Activated CD4-positive, alpha-beta memory T cell treated with anti-CD3 and anti-CD28 coated beads for 36 hours (primary cell): ENCODE measurements at regions not wholly inside any gene's neighbourhood (a gene's known extent, or its start where the extent isn't known, plus 50 kb on each side); places are given as distances from the start of the nearest gene placed in this dataset.

ENCODE experiments used
- CTCF ChIA-PET: fragments of 350-600 bp; sonication (Branson Sonifier 250); formaldehyde crosslinking; loops from one replicate; lab custom pipeline; 2021; ENCODE audit warnings: antibody characterized with exemption, inconsistent platforms; lab: Charles Lee
- POLR2A ChIA-PET: fragments of 350-600 bp; sonication (Branson Sonifier 250); formaldehyde crosslinking; loops from one replicate; lab custom pipeline; 2021; ENCODE audit warnings: antibody characterized with exemption; lab: Charles Lee
- DNase-seq: peaks from one replicate; pipeline ENCODE4 v3.0.0-alpha.2; 2020
- H3K27ac Mint-ChIP-seq: one replicate; pipeline ENCODE4 v1.8.0; 2021; ENCODE audit warnings: mixed read lengths
- H3K27me3 Mint-ChIP-seq: one replicate; pipeline ENCODE4 v1.8.0; 2021; ENCODE audit warnings: mixed read lengths
- H3K36me3 Mint-ChIP-seq: one replicate; pipeline ENCODE4 v1.8.0; 2021; ENCODE audit warnings: mixed read lengths
- H3K4me1 Mint-ChIP-seq: one replicate; pipeline ENCODE4 v1.8.0; 2021; ENCODE audit warnings: low read depth, mixed read lengths
- H3K4me3 Mint-ChIP-seq: one replicate; pipeline ENCODE4 v1.8.0; 2021; ENCODE audit warnings: mild to moderate bottlenecking, mixed read lengths
- H3K9me3 Mint-ChIP-seq: one replicate; pipeline ENCODE4 v1.8.0; 2021; ENCODE audit warnings: mixed read lengths
- intact Hi-C: fragments of 100-400 bp; cut with micrococcal nuclease; formaldehyde crosslinking; loops from one replicate; pipeline ENCODE4 v1.15.1; 2023

GRCh38 chrX:13254076-13254785, 65.6 kb downstream of the ATXN3L start:
- no peaks in the 10 kb centered on the region for H3K36me3 Mint-ChIP-seq
- POLR2A ChIA-PET: no interaction called here
- no peaks in the 10 kb centered on the region for H3K9me3 Mint-ChIP-seq
- no peak overlapping the region for H3K4me3 Mint-ChIP-seq
- CTCF ChIA-PET: no interaction called here
- peaks cover 54% of the 10 kb centered on the region for H3K4me1 Mint-ChIP-seq
- H3K27ac Mint-ChIP-seq: no peak overlapping the region
- peak; percentile 28 for DNase-seq
- intact Hi-C loops: loop anchor here (2.0 to 10.0 kb wide), 3 partner anchors 121 to 231 kb away; no protein-coding TSS in a partner anchor
- no peaks in the 10 kb centered on the region for H3K27me3 Mint-ChIP-seq

GRCh38 chrX:13253223-13253622, 66.6 kb downstream of the ATXN3L start:
- intact Hi-C loops: loop anchor here (10.0 kb wide), 2 partner anchors 122 to 232 kb away; no protein-coding TSS in a partner anchor
- Mint-ChIP-seq H3K36me3 (no peaks in the 10 kb centered on the region), H3K27ac (no peak overlapping the region), H3K4me1 (peaks cover 57% of the 10 kb centered on the region), H3K9me3 (no peaks in the 10 kb centered on the region), H3K4me3 (no peak overlapping the region), H3K27me3 (no peaks in the 10 kb centered on the region)
- CTCF ChIA-PET: no interaction called here
- DNase-seq: no peak
- POLR2A ChIA-PET: no interaction called here

- Mint-ChIP-seq H3K9me3 (no peaks in the 10 kb centered on the region), H3K36me3 (no peaks in the 10 kb centered on the region), H3K4me3 (no peak overlapping the region), H3K27ac (no peak overlapping the region), H3K27me3 (no peaks in the 10 kb centered on the region), H3K4me1 (peaks cover 56% of the 10 kb centered on the region)
- intact Hi-C loops: loop anchor here (10.0 kb wide), 2 partner anchors 122 to 232 kb away; no protein-coding TSS in a partner anchor
- ChIA-PET CTCF (no interaction called here), POLR2A (no interaction called here)
- DNase-seq: no peak
Observed at GRCh38 chrX:13252726-13253125, 67.1 kb downstream of the ATXN3L start.

GRCh38 chrX:13250826-13251580, 68.8 kb downstream of the ATXN3L start:
- ChIA-PET CTCF (no interaction called here), POLR2A (no interaction called here)
- Mint-ChIP-seq H3K9me3 (no peaks in the 10 kb centered on the region), H3K27me3 (no peaks in the 10 kb centered on the region), H3K27ac (no peak overlapping the region), H3K4me3 (no peak overlapping the region), H3K36me3 (no peaks in the 10 kb centered on the region), H3K4me1 (peaks cover 46% of the 10 kb centered on the region)
- intact Hi-C loops: loop anchor here (10.0 kb wide), 2 partner anchors 124 to 234 kb away; no protein-coding TSS in a partner anchor
- no peak for DNase-seq

- ChIA-PET CTCF (no interaction called here), POLR2A (no interaction called here)
- Mint-ChIP-seq H3K36me3 (no peaks in the 10 kb centered on the region), H3K4me1 (peaks cover 29% of the 10 kb centered on the region), H3K27me3 (no peaks in the 10 kb centered on the region), H3K27ac (no peak overlapping the region), H3K9me3 (no peaks in the 10 kb centered on the region), H3K4me3 (no peak overlapping the region)
- no peak for DNase-seq
- intact Hi-C loops: no loop called here
Observed at GRCh38 chrX:13248867-13249486, 70.9 kb downstream of the ATXN3L start.

- intact Hi-C loops: no loop called here
- no peaks in the 10 kb centered on the region for H3K4me1 Mint-ChIP-seq
- POLR2A ChIA-PET: interaction anchor here (0.7 kb wide), 1 partner anchor 301 kb away, joined by 3 read pairs; no protein-coding TSS in a partner anchor
- no peak for DNase-seq
- no peaks in the 10 kb centered on the region for H3K27me3 Mint-ChIP-seq
- no peak overlapping the region for H3K4me3 Mint-ChIP-seq
- no peaks in the 10 kb centered on the region for H3K9me3 Mint-ChIP-seq
- H3K27ac Mint-ChIP-seq: no peak overlapping the region
- H3K36me3 Mint-ChIP-seq: no peaks in the 10 kb centered on the region
- CTCF ChIA-PET: no interaction called here
Observed at GRCh38 chrX:13239272-13239671, 80.6 kb downstream of the ATXN3L start.

- Mint-ChIP-seq H3K27ac (no peak overlapping the region), H3K4me1 (no peaks in the 10 kb centered on the region), H3K27me3 (no peaks in the 10 kb centered on the region), H3K9me3 (no peaks in the 10 kb centered on the region), H3K4me3 (no peak overlapping the region), H3K36me3 (no peaks in the 10 kb centered on the region)
- ChIA-PET CTCF (no interaction called here), POLR2A (no interaction called here)
- intact Hi-C loops: no loop called here
- no peak for DNase-seq
Observed at GRCh38 chrX:13235930-13236329, 83.9 kb downstream of the ATXN3L start.

GRCh38 chrX:13232484-13232883, 87.4 kb downstream of the ATXN3L start:
- H3K27me3 Mint-ChIP-seq: no peaks in the 10 kb centered on the region
- H3K4me3 Mint-ChIP-seq: no peak overlapping the region
- ChIA-PET POLR2A (no interaction called here), CTCF (no interaction called here)
- no peak for DNase-seq
- no peak overlapping the region for H3K27ac Mint-ChIP-seq
- intact Hi-C loops: no loop called here
- H3K4me1 Mint-ChIP-seq: no peaks in the 10 kb centered on the region
- no peaks in the 10 kb centered on the region for H3K36me3 Mint-ChIP-seq
- H3K9me3 Mint-ChIP-seq: no peaks in the 10 kb centered on the region

GRCh38 chrX:13226214-13226613, 93.6 kb downstream of the ATXN3L start:
- Mint-ChIP-seq H3K27ac (no peak overlapping the region), H3K27me3 (no peaks in the 10 kb centered on the region), H3K36me3 (no peaks in the 10 kb centered on the region), H3K4me1 (no peaks in the 10 kb centered on the region), H3K4me3 (no peak overlapping the region), H3K9me3 (no peaks in the 10 kb centered on the region)
- ChIA-PET POLR2A (no interaction called here), CTCF (no interaction called here)
- intact Hi-C loops: no loop called here
- no peak for DNase-seq

GRCh38 chrX:13223868-13224567, 95.8 kb downstream of the ATXN3L start:
- Mint-ChIP-seq H3K9me3 (no peaks in the 10 kb centered on the region), H3K27ac (no peak overlapping the region), H3K4me1 (peaks cover 3% of the 10 kb centered on the region), H3K4me3 (no peak overlapping the region), H3K27me3 (no peaks in the 10 kb centered on the region), H3K36me3 (no peaks in the 10 kb centered on the region)
- ChIA-PET POLR2A (no interaction called here), CTCF (interaction anchor here (0.6 kb wide), 1 partner anchor 27 kb away, joined by 3 read pairs; no protein-coding TSS in a partner anchor)
- intact Hi-C loops: no loop called here
- no peak for DNase-seq

- H3K27ac Mint-ChIP-seq: no peak overlapping the region
- no peak overlapping the region for H3K4me3 Mint-ChIP-seq
- POLR2A ChIA-PET: no interaction called here
- no peaks in the 10 kb centered on the region for H3K27me3 Mint-ChIP-seq
- H3K9me3 Mint-ChIP-seq: no peaks in the 10 kb centered on the region
- DNase-seq: no peak
- no peaks in the 10 kb centered on the region for H3K36me3 Mint-ChIP-seq
- peaks cover 3% of the 10 kb centered on the region for H3K4me1 Mint-ChIP-seq
- CTCF ChIA-PET: interaction anchor here (0.6 kb wide), 1 partner anchor 1758 kb away, joined by 3 read pairs; no protein-coding TSS in a partner anchor
- intact Hi-C loops: no loop called here
Observed at GRCh38 chrX:13220916-13221315, 98.9 kb downstream of the ATXN3L start.
